HK-2 (cell line): ENCODE measurements at regions not wholly inside any gene's neighbourhood (a gene's known extent, or its start where the extent isn't known, plus 50 kb on each side); places are given as distances from the start of the nearest gene placed in this dataset.
"Not testable (repeated sequence)": the region's sequence is repeated elsewhere in the genome, so short reads cannot be mapped to it uniquely, and the experiment has no call there.

Source experiments
- DNase-seq: peaks from one replicate; pipeline ENCODE4 v3.0.0-alpha.2; 2018; ENCODE audit not compliant: unreplicated experiment

DNA sequence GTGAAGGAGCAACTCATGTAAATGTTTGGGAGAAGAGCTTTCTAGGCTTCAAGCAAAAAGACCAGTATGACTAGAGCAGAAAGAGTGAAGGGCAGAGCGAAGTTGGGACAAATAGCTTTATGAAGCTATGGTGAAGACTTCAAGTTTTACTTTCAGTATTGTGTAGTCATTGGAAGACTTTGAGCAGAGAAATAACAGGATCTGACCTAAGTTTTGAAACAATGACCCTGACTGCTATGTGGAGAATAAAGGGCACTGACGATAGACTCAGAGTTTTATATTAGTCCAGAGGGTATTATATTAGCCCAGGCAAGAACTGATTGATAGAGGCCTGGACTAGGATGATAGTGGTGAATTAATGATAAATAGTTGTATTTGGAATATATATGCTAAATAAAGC, 187.3 kb downstream of the KTN1 start:
- no peak for DNase-seq

- no peak for DNase-seq
Measured at GRCh38 chr14:55769877-55770276, 189.9 kb downstream of the KTN1 start.

- no peak for DNase-seq
Measured at GRCh38 chr14:55771242-55771981, 191.4 kb downstream of the KTN1 start.

DNA sequence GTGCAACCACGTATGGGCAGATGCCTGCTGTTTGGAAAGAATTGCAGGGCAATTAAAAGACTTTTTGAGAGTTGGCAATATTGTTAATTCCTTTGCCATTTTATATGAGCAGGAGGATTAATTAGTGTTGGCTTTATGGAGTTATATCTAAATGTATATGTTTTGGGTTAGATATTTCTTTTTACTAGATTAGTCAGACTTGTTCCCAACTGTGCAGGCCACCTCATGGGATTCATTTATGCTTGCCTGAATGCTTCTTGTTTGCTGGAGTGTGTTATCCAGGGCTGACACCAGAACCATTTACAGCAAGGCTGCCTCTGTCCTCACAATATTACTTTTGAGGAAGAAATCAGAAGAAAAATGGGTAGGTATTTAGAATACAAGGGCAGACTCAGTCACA, 192.5 kb downstream of the KTN1 start:
- DNase-seq, result no peak

DNA sequence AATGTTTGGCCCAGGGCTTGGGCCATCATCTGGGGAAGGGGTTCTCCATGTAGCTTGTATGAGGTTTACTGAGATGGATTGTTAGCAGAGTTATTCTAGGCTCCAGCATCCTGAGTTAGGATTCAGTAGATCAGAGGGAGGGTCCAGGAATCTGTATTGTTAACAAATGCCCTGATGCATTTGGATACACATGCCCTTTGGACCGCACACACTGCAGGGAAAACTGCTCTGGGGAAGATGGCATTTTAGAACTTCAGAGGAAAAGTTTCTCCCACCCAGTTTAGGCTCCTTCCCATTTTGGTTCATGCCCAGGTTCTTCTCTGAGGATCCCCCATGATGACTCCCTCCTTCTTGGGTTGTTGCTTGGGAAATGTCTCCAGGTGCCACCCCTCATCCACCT, 193.3 kb downstream of the KTN1 start:
- no peak for DNase-seq

DNA sequence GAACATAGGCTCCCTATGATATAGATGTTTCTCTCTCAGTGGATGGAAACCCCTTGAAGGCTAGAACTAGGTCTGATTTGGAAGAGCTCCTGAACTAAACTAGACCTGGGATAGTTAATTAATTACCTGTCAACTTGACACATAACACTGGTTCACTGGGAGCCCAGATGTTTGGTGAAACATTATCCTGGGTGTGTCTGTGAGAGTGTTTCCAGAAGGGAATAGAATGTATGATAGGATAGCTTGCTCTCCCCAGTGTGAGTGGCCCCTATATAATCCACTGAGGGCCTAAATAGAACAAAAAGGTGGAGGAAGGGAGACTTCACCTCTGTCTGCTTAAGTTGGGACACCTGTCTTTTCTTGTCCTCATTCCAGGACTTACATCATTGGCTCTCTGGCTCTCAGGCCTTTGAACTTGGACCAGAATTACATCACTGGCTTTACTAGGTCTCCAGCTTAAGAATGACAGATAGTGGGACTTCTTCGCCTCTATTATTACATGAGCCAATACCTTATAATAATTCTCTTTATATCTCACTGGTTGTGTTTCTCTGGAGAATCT, 194.1 kb downstream of the KTN1 start:
- DNase-seq, result no peak

DNA sequence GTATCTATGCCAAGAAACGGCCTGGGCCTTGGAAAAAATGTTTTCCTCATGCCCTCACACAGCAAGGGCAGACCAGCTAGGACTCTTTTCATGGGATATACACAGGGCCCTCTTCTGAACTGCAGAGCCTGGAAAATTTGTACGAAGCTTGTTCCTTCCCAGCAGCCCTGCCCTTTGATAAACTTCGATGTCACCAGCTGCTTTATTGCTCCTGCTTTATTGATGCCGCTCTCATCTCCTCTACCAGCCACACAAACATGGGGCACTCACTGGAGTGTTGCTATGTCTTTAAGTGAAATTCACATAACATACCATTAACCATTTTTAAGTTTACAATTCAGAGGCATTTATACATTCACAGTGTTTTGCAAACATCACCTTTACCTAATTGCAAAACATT, 197.9 kb downstream of the KTN1 start:
- no peak for DNase-seq

DNA sequence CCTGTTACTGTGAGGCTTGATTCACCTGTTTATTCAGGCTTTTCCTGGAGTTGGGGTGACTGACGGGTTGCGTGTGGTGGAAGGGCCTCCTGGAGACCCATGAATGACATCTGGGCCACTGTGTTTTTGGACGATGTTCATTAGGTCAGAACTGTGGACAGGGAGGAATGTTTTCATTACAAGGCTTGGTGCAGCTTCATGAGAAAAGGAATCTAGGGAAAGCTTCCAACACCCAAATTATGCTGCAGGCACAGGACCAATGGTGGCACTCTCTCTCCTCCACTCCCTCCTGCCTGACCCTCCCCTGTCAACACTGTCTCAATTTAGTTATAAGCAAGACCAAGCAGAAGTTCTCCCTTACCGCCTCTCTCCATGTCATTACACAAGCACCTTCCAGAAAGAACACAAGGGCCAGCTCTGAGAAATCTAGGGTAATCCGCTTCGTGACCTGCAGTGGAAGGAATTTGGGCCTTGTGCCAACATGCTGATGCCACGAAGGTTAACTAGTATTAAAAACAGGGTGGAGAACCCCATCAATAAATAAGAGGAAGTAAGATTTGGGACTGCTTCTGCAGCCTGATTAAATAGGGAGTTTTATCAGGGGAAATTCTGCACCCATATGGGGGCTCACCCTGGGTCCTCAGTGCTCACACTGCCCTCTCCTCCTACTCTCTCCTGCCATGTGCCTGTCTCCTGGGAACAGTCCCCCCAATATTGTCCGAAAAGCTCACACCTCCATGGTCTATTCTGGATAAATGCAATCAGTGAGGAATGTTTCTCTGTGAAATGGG, 200.3 kb downstream of the KTN1 start:
- DNase-seq, result no peak

DNA sequence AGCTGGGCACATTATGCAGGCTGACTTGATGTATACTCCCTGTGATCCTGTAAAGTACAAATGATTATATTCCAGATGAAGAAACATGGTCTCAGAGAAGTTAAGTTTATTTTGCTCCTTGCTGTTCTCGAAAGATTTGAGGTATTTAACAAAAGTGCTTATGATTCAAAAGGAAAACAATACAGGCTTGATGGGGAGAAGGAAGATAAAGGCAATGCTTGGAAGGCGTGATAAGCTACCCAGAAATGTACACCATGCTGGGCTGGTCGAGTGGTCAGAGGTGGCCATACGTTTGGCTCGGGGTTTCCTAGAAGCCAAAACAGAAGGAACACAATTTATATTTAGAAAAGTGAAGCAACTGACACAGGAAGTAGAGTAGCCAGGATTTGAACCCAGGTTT, 201.0 kb downstream of the KTN1 start:
- no peak for DNase-seq

GRCh38 chr14:55782166-55782565, 202.2 kb downstream of the KTN1 start:
- no peak for DNase-seq

GRCh38 chr14:55789406-55789805, 209.4 kb downstream of the KTN1 start:
- no peak for DNase-seq

GRCh38 chr14:55794655-55795595, 214.9 kb downstream of the KTN1 start:
- no peak for DNase-seq

DNA sequence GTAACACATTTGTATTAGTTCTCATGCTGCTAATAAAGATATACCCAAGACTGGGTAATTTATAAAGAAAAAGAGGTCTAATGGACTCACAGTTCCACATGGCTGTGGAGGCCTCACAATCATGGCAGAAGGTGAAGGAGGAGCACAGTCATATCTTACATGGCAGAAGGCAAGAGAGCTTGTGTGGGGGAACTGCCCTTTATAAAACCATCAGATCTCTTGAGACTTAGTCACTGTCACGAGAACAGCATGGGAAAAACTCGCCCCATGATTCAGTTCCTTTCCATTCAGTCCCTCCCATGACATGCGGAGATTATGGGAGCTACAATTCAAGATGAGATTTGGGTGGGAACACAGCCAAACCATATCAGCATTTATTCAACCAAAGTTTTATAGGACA, 216.5 kb downstream of the KTN1 start:
- DNase-seq, result not testable (repeated sequence)

DNA sequence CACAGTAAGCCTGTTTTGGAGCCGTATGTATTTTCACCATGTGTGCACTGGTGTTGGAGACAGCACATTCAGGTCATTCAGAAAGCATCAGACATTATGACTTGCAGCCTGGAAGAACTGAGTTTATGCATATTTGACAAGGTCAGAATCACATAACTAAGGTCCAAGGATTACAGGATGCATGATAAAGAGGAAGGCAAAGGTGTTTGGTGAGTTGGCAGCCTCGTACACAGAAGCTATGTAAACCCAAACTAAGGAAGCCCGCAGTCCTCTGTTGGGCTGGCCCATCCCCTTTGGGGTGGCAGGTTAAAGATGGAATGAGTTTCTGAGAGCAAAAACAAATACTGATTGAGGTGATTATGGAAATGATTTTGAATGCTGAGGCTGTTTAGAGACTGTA, 218.4 kb downstream of the KTN1 start:
- no peak for DNase-seq

DNA sequence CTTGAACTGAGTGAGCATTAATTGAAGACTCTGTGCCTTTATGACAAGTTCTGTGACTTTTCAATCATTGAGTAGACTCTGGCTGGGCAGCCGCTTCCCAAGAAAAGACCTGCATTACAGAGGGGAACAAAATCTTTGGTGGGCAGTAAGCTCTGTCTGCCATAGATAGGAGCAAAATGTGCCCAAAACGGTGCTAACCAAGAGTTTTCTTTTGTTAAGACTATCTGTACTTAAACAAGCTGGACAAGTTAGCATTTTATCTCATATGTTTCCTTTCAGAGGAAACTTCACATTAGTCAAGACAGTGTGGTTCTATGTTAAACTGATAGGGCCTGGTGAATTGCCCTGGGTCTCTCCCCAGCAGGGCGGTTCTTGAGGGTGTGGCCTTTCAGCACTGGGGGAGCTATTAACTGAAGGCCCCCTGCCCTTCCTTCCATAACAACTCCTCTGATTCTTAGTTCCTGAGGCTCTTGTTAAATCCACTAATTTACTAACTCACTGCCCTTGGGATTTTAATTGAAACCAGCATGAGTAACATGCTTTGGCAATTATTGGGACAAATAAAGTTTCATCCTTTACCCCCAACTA, 219.6 kb downstream of the KTN1 start:
- no peak for DNase-seq

DNA sequence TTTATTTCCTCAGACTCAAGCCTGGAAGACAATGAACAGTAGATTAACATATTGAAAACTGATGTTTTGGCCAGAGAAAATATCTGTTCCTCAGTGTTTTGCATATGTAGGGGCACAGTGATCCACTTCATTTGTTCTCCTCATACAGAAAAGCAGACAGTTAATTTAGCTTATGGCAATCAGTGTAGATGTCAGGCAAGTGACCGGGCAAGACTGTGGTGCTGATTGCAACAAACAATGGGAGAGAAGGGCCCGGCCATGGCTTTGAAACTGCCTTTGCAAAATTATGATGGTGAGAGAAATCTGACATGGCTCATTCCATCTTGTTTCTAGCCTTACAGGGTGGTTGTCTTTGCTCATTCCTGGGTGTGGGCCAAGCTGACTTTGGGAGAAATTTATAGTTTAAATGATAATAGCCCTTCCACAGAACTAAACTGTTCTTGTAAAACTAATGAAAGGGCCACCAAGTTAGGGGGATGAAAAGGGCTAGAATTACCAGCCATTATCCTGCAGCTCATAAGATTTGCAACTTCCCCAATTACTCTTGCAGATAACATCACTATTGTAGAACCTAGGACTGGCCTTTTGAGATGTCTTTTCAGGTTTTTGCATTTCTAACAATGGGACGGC, 220.3 kb downstream of the KTN1 start:
- no peak for DNase-seq

DNA sequence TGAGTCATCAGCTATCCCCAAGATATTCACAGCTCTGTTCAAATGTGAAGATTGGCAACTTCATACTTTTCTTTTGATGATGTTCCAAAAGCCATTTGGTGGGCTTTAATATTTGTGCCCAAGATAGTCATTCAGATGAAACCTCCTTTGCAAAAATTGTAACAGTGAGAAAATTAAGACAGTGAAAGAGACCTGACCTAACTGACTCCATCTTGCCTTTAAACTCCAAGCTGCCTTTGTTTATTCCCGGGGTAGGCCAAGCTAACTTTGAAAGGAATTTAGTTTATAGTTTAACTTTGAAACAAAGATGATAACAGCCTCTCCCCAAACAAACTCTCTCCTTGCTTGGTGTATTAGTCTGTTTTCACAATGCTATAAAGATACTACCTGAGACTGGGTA, 221.1 kb downstream of the KTN1 start:
- DNase-seq, result no peak

GRCh38 chr14:55802986-55803872, 223.2 kb downstream of the KTN1 start:
- DNase-seq, result no peak

DNA sequence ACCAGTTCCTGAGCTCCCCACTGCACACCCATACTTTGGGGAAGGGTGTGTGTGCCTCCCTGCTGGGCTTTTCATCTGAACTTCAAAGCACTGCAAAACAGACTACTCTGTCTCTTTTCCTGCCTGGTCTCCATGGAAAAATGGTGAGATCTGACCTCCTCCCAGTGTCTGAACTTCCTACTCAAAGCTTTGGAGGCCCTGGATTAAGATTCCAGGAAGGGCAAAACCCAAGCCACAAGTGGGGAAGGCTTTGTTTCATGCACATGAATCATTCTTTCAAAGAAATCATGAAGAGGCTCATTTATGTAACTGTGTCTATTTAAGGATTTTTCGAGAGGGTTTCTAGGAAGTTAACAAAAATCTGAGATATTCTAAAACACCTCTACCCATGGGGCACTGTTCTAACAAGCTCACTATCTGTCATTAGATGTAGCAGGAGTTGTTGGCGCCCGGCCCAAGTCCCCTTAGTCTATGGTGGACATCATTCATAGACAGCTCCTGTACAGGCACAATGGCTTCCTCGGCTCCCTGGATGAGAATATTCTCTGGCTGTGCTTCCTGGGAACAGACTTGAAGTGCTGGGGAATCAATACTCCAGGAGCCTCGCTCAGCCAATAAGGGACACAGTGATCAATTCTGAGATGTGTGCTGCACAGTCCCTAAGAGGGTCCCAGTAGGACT, 224.0 kb downstream of the KTN1 start:
- no peak for DNase-seq

DNA sequence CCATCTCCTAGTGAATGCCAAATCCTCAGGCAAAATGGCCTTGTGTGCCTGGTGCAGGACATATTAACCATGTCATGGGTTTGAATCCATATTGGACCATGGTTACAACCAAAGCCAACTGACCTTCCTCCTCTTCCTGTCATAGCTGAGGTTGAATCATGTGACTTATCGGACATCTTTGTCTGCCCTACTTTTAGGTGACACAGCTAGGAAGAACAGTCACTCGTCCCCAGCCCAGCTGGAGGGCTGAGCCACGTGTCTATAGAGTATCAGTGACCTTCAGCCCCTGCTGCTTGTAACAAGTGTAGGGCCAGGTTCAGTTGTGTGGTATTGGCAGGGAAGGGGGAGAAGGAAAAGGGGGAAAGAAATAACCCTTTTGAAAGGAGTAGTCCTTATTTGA, 225.2 kb downstream of the KTN1 start:
- no peak for DNase-seq
